Upper lobe of left lung (tissue), 6 donors: ENCODE measurements at regions not wholly inside any gene's neighbourhood (a gene's known extent, or its start where the extent isn't known, plus 50 kb on each side); places are given as distances from the start of the nearest gene placed in this dataset.

Experiments
- ATAC-seq, 2 donors: fragments of 200-7000 bp; cut with Tn5 transposase; one replicate each; pipeline ENCODE4 v1.9.1; 2022; ENCODE audit warnings: mild to moderate bottlenecking in 2 of 2, moderate library complexity in 2 of 2; ENCODE audit not compliant: low FRiP score in 2 of 2
- DNase-seq, 2 donors: peaks; one replicate each; pipeline ENCODE4 v3.0.0-alpha.2; 2019 to 2020
- H3K27ac ChIP-seq, 4 donors: fragments of 200-600 bp; sonication (generic); one replicate each; pipeline ENCODE4 v1.5.1; 2016 to 2019
- H3K27me3 ChIP-seq, 4 donors: fragments of 200-600 bp; sonication (generic); one replicate each; pipeline ENCODE4 v1.5.1; 2017 to 2019
- H3K36me3 ChIP-seq, 4 donors: fragments of 200-600 bp; sonication (generic); one replicate each; pipeline ENCODE4 v1.5.1; 2016 to 2019
- H3K4me1 ChIP-seq, 4 donors: fragments of 200-600 bp; sonication (generic); one replicate each; pipeline ENCODE4 v1.5.1; 2018 to 2019
- H3K4me3 ChIP-seq, 4 donors: fragments of 200-600 bp; sonication (generic); one replicate each; pipeline ENCODE4 v1.5.1; 2017 to 2019; ENCODE audit warnings: mild to moderate bottlenecking in 2 of 4, moderate library complexity in 1 of 4
- H3K9me3 ChIP-seq, 4 donors: fragments of 200-600 bp; sonication (generic); one replicate each; pipeline ENCODE4 v1.5.1; 2018 to 2019
- CTCF ChIP-seq, 6 experiments: fragments of 450-650 bp in 4 of 6; fragments of 200-600 bp in 2 of 6; sonication (generic) in 2 of 6; IDR thresholded peaks; one replicate each; pipeline ENCODE4 v1.5.1; 2016 to 2019; ENCODE audit warnings: antibody characterized with exemption in 6 of 6
- EP300 ChIP-seq, 4 donors: sonication (generic); formaldehyde crosslinking; IDR thresholded peaks; one replicate each; pipeline ENCODE4 v1.5.1; 2017; ENCODE audit warnings: antibody characterized with exemption in 4 of 4, control low read depth in 2 of 4
- POLR2A ChIP-seq, 4 donors: fragments of 450-650 bp; IDR thresholded peaks; one replicate each; pipeline ENCODE4 v1.5.1; 2016 to 2017; ENCODE audit warnings: antibody characterized with exemption in 4 of 4, mild to moderate bottlenecking in 2 of 4
- POLR2AphosphoS5 ChIP-seq, 2 donors: sonication (generic); formaldehyde crosslinking; IDR thresholded peaks; one replicate each; pipeline ENCODE4 v1.5.1; 2017; ENCODE audit warnings: antibody characterized with exemption in 2 of 2
- WGBS, 2 donors: methylation state at CpG; one replicate each; pipeline ENCODE4 v1.1.5; 2017 to 2018; 5-methylcytosine and 5-hydroxymethylcytosine counted together
- donor health status: DM: no; HTN: no; CAD: no; lungs with moderate emphysema.
- donor health status: DM: no; HTN: yes; CAD: no; lungs with severe emphysema.

- Histone ChIP-seq H3K4me3 (no peak overlapping the region), H3K4me1 (no peaks in the 10 kb centered on the region), H3K27ac (no peak overlapping the region), H3K27me3 (no peaks in the 10 kb centered on the region), H3K9me3 (no peaks in the 10 kb centered on the region), H3K36me3 (no peaks in the 10 kb centered on the region)
- DNase-seq (no peak), ATAC-seq (no peak)
- no peak for TF ChIP-seq POLR2A (IDR thresholded peaks at IDR 0.05)
- WGBS, 2 donors: 65 to 83% methylated on average over 3 of the region's 3 CpGs
These were observed 129.3 kb downstream of the METTL4 start for GRCh38 chr18:2442006-2442405.

GRCh38 chr18:2442726-2443275, 128.5 kb downstream of the METTL4 start:
- no peaks in the 10 kb centered on the region for H3K9me3 ChIP-seq
- 70 to 71% methylated on average over 4 of the region's 4 CpGs for WGBS, 2 donors
- TF ChIP-seq POLR2A (IDR thresholded peaks at IDR 0.05) (no peak), EP300 (IDR thresholded peaks at IDR 0.05) (no peak), POLR2AphosphoS5 (IDR thresholded peaks at IDR 0.05) (no peak), CTCF (IDR thresholded peaks at IDR 0.05) (no peak)
- no peak for DNase-seq
- no peaks in the 10 kb centered on the region for H3K4me1 ChIP-seq
- H3K27me3 ChIP-seq: no peaks in the 10 kb centered on the region
- H3K36me3 ChIP-seq: no peaks in the 10 kb centered on the region
- no peak overlapping the region for H3K27ac ChIP-seq
- no peak for ATAC-seq
- H3K4me3 ChIP-seq: no peak overlapping the region

- 33 to 34% methylated on average over 5 of the region's 5 CpGs for WGBS, 2 donors
- ATAC-seq: no peak
- TF ChIP-seq EP300 (IDR thresholded peaks at IDR 0.05) (no peak), POLR2AphosphoS5 (IDR thresholded peaks at IDR 0.05) (no peak), POLR2A (IDR thresholded peaks at IDR 0.05) (no peak), CTCF (IDR thresholded peaks at IDR 0.05) (no peak)
These were observed 127.0 kb downstream of the METTL4 start for GRCh38 chr18:2444201-2444875.

GRCh38 chr18:2448565-2449151, 122.6 kb downstream of the METTL4 start:
- H3K27me3 ChIP-seq: no peaks in the 10 kb centered on the region
- TF ChIP-seq EP300 (IDR thresholded peaks at IDR 0.05) (no peak), CTCF (IDR thresholded peaks at IDR 0.05) (no peak), POLR2AphosphoS5 (IDR thresholded peaks at IDR 0.05) (no peak), POLR2A (IDR thresholded peaks at IDR 0.05) (no peak)
- no peaks in the 10 kb centered on the region for H3K4me1 ChIP-seq
- no peak overlapping the region for H3K4me3 ChIP-seq
- H3K36me3 ChIP-seq: no peaks in the 10 kb centered on the region
- H3K9me3 ChIP-seq: no peaks in the 10 kb centered on the region
- no peak for DNase-seq
- no peak overlapping the region for H3K27ac ChIP-seq
- ATAC-seq: no peak
- WGBS, 2 donors: 40 to 41% methylated on average over 2 of the region's 2 CpGs

More at GRCh38 chr18:2444201-2444875, 127.0 kb downstream of the METTL4 start:
- H3K27me3 ChIP-seq: no peaks in the 10 kb centered on the region
- no peak overlapping the region for H3K4me3 ChIP-seq
- no peaks in the 10 kb centered on the region for H3K4me1 ChIP-seq
- H3K27ac ChIP-seq: no peak overlapping the region
- no peak for DNase-seq
- no peaks in the 10 kb centered on the region for H3K9me3 ChIP-seq
- no peaks in the 10 kb centered on the region for H3K36me3 ChIP-seq

- Histone ChIP-seq H3K36me3 (no peaks in the 10 kb centered on the region), H3K27me3 (no peaks in the 10 kb centered on the region), H3K4me1 (no peaks in the 10 kb centered on the region), H3K4me3 (no peak overlapping the region), H3K9me3 (no peaks in the 10 kb centered on the region), H3K27ac (no peak overlapping the region)
- TF ChIP-seq CTCF (IDR thresholded peaks at IDR 0.05) (no peak), POLR2A (IDR thresholded peaks at IDR 0.05) (no peak), EP300 (IDR thresholded peaks at IDR 0.05) (no peak), POLR2AphosphoS5 (IDR thresholded peaks at IDR 0.05) (no peak)
- DNase-seq: no peak
- ATAC-seq: no peak
- WGBS, 2 donors: 89 to 91% methylated on average over 1 of the region's 1 CpG
These were observed 119.7 kb downstream of the METTL4 start for GRCh38 chr18:2451556-2451955.
